HG02610 (cell line): ENCODE measurements at regions not wholly inside any gene's neighbourhood (a gene's known extent, or its start where the extent isn't known, plus 50 kb on each side); places are given as distances from the start of the nearest gene placed in this dataset.
"Not testable (repeated sequence)": the region's sequence is repeated elsewhere in the genome, so short reads cannot be mapped to it uniquely, and the experiment has no call there.

Experiments
- ATAC-seq: cut with Tn5 transposase; IDR thresholded peaks from one replicate; pipeline ENCODE4 v1.9.1; 2021; ENCODE audit warnings: mild to moderate bottlenecking, moderate library complexity; ENCODE audit not compliant: unreplicated experiment

GRCh38 chr10:106304056-106304455 is 860.5 kb downstream of the SORCS1 start:
- ATAC-seq: no peak

GRCh38 chr10:106302961-106303360 is 861.5 kb downstream of the SORCS1 start:
- no peak for ATAC-seq

- ATAC-seq: no peak
Observed at GRCh38 chr10:106301146-106301545, 863.4 kb downstream of the SORCS1 start.

- no peak for ATAC-seq
Observed at GRCh38 chr10:106296750-106297392, 867.6 kb downstream of the SORCS1 start.

- no peak for ATAC-seq
Observed at GRCh38 chr10:106284802-106285587, 879.5 kb downstream of the SORCS1 start.

GRCh38 chr10:106280896-106281460 is 883.5 kb downstream of the SORCS1 start:
- ATAC-seq: no peak

GRCh38 chr10:106278383-106278782 is 886.1 kb downstream of the SORCS1 start:
- no peak for ATAC-seq

GRCh38 chr10:106271237-106271636 is 893.3 kb downstream of the SORCS1 start:
- ATAC-seq: no peak

- ATAC-seq: no peak
Observed at GRCh38 chr10:106268000-106268399, 896.5 kb downstream of the SORCS1 start.

- ATAC-seq: no peak
Observed at GRCh38 chr10:106267591-106267990, 896.9 kb downstream of the SORCS1 start.

GRCh38 chr10:106257432-106257831 is 907.1 kb downstream of the SORCS1 start:
- ATAC-seq: not testable (repeated sequence)

GRCh38 chr10:106255111-106255678 is 909.3 kb downstream of the SORCS1 start:
- no peak for ATAC-seq

- no peak for ATAC-seq
Observed at GRCh38 chr10:106254071-106254470, 910.4 kb downstream of the SORCS1 start.

- ATAC-seq: no peak
Observed at GRCh38 chr10:106252541-106252940, 912.0 kb downstream of the SORCS1 start.

GRCh38 chr10:106251573-106251972 is 912.9 kb downstream of the SORCS1 start:
- no peak for ATAC-seq

- ATAC-seq: no peak
Observed at GRCh38 chr10:106242301-106242700, 922.2 kb downstream of the SORCS1 start.

- no peak for ATAC-seq
Observed at GRCh38 chr10:106226828-106227227, 937.7 kb downstream of the SORCS1 start.

- no peak for ATAC-seq
Observed at GRCh38 chr10:106226142-106226541, 938.4 kb downstream of the SORCS1 start.

GRCh38 chr10:106224676-106225075 is 939.8 kb downstream of the SORCS1 start:
- no peak for ATAC-seq

- no peak for ATAC-seq
Observed at GRCh38 chr10:106217627-106218026, 946.9 kb downstream of the SORCS1 start.

GRCh38 chr10:106216085-106216484 is 948.4 kb downstream of the SORCS1 start:
- ATAC-seq: no peak

- no peak for ATAC-seq
Observed at GRCh38 chr10:106214243-106214642, 950.3 kb downstream of the SORCS1 start.
